ENCODE measurements at regions not wholly inside any gene's neighbourhood (a gene's known extent, or its start where the extent isn't known, plus 50 kb on each side); places are given as distances from the start of the nearest gene placed in this dataset.
"Not testable (repeated sequence)": the region's sequence is repeated elsewhere in the genome, so short reads cannot be mapped to it uniquely, and the experiment has no call there.

DNA sequence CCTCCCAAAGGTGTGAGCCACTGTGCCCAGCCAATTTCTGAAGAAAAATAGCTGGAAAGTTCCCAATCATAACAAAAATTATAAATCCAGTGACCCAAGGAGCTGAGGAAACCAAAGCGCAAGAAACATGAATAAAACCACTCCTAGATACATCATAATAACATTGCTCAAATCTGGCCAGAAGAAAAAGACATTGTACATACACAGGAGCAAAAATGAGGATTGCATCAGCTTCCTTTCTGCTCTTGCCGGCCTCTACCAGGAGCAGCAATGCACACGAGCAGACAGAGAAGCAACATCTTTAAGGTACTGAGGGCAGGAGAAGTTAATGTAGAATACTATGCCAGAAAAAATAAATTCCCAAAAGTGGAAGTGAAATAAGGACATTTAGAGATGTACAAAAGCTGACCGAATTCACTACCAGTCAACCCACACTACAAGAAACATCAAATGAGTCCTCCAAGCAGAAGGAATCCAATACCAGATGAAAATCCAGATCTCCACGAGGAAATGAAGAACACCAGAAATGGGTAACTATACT lies 127.0 kb upstream of the NBPF11 start:
- not testable (repeated sequence) for TF ChIP-seq POLR2A (IDR thresholded peaks at IDR 0.05; ENCODE audit: low read depth); POLR2AphosphoS5 (IDR thresholded peaks at IDR 0.05)

Data from esophagus muscularis mucosa (tissue), 2 donors.